ENCODE measurements at regions not wholly inside any gene's neighbourhood (a gene's known extent, or its start where the extent isn't known, plus 50 kb on each side); places are given as distances from the start of the nearest gene placed in this dataset.

DNA sequence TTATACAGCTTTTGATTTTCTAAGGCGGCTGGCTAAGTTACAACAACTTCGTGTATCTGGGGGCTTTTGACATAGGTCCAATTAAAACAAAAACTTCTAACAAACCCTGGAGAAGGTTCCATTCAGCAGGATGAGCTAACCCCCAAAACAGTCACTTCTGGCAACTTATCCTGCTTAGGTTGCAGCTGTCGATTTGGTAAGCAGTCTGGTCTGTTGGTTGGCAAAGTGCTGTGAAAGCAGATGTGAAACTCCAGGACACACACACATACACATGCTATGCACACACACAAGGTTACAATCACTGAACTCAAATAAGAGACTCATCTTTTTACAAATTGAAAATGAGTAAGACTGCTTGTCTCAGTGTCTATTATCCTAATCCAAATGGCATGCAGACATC lies 119.0 kb upstream of the STMND1 start:
- intact Hi-C loops (cut with DNase I), result no loop called here
- Histone ChIP-seq H3K36me3 (no peaks in the 10 kb centered on the region), H3K4me3 (no peak overlapping the region), H3K27me3 (ENCODE audit: low read depth) (no peaks in the 10 kb centered on the region), H3K4me1 (peaks cover 22% of the 10 kb centered on the region), H3K9me3 (no peaks in the 10 kb centered on the region), H3K27ac (no peak overlapping the region)
- DNase-seq (no peak), ATAC-seq (peak; percentile 24 to 51)
- no peak for TF ChIP-seq CTCF (IDR thresholded peaks at IDR 0.05)

GRCh38 chr6:16979677-16980370 lies 122.0 kb upstream of the STMND1 start:
- Histone ChIP-seq H3K36me3 (no peaks in the 10 kb centered on the region), H3K4me1 (peaks cover 3% of the 10 kb centered on the region), H3K9me3 (no peaks in the 10 kb centered on the region), H3K4me3 (no peak overlapping the region), H3K27ac (no peak overlapping the region), H3K27me3 (ENCODE audit: low read depth) (no peaks in the 10 kb centered on the region)
- DNase-seq (no peak), ATAC-seq (no peak)
- intact Hi-C loops (cut with DNase I), result no loop called here
- TF ChIP-seq CTCF (IDR thresholded peaks at IDR 0.05), result no peak

- H3K27me3 ChIP-seq (ENCODE audit: low read depth), result no peaks in the 10 kb centered on the region
- H3K36me3 ChIP-seq, result no peaks in the 10 kb centered on the region
- H3K4me3 ChIP-seq, result no peak overlapping the region
- intact Hi-C loops (cut with DNase I), result no loop called here
- ATAC-seq, result no peak
- no peak overlapping the region for H3K27ac ChIP-seq
- no peak for TF ChIP-seq CTCF (IDR thresholded peaks at IDR 0.05)
- DNase-seq, result no peak
- H3K4me1 ChIP-seq, result peaks cover 5% of the 10 kb centered on the region
- no peaks in the 10 kb centered on the region for H3K9me3 ChIP-seq
Measured at GRCh38 chr6:16978686-16979085, 123.2 kb upstream of the STMND1 start.

DNA sequence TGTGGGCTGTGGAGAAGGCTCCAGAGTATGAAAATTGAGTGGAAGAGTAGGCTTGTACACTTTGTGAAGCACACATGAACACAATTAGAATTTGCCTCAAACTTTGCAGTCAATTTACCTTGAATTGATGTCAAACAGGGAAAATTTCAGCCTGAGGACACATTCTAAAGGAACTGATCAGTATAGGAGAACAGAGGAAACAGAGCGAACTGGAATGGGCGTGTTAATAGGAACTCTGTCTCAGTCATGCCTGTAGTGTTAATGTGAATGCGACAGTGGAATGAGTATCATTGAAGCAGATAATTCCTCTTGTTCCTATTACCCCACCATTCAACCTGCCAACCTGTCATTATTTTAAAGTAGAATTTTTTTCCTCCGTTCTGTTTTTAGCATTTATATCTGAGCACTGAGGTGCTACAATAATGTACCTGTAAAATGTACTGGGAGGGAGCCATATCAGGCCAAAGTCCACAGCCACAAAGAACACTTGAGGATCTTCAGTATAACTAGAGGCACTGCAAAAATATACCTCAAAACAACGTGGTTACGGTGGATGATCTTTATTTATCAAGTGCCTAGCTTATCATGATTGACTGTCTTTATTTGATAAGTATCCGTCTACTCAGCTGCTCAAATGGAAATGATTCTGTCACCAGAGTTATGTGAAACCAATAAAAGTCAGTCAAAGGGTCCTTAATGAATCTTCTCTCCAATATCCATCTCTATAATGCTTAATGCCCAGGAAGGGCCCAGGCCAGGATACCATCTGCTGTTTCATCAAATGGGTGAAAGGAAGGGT lies 125.3 kb upstream of the STMND1 start:
- H3K9me3 ChIP-seq, result no peaks in the 10 kb centered on the region
- no peaks in the 10 kb centered on the region for H3K27me3 ChIP-seq (ENCODE audit: low read depth)
- no peaks in the 10 kb centered on the region for H3K36me3 ChIP-seq
- H3K4me3 ChIP-seq, result no peak overlapping the region
- ATAC-seq, result no peak
- H3K4me1 ChIP-seq, result peaks cover 5% of the 10 kb centered on the region
- intact Hi-C loops (cut with DNase I), result no loop called here
- no peak for DNase-seq
- no peak for TF ChIP-seq CTCF (IDR thresholded peaks at IDR 0.05)
- no peak overlapping the region for H3K27ac ChIP-seq

- H3K4me1 ChIP-seq, result peaks cover 5% of the 10 kb centered on the region
- no peaks in the 10 kb centered on the region for H3K36me3 ChIP-seq
- ATAC-seq, result no peak
- no peak overlapping the region for H3K27ac ChIP-seq
- TF ChIP-seq CTCF (IDR thresholded peaks at IDR 0.05), result no peak
- intact Hi-C loops (cut with DNase I), result no loop called here
- no peak overlapping the region for H3K4me3 ChIP-seq
- no peak for DNase-seq
- H3K27me3 ChIP-seq (ENCODE audit: low read depth), result no peaks in the 10 kb centered on the region
- H3K9me3 ChIP-seq, result no peaks in the 10 kb centered on the region
Measured at GRCh38 chr6:16974704-16975359, 127.0 kb upstream of the STMND1 start.

All from lower lobe of right lung (tissue), 2 donors.